NCI-H446 treated with DMSO at 0.1 percent for 48 hours (cell line): ENCODE measurements at regions not wholly inside any gene's neighbourhood (a gene's known extent, or its start where the extent isn't known, plus 50 kb on each side); places are given as distances from the start of the nearest gene placed in this dataset.
"Not testable (repeated sequence)": the region's sequence is repeated elsewhere in the genome, so short reads cannot be mapped to it uniquely, and the experiment has no call there.

Source experiments
- DNase-seq: peaks from one replicate; lab custom pipeline; 2025; lab: John Stamatoyannopoulos, UW

DNA sequence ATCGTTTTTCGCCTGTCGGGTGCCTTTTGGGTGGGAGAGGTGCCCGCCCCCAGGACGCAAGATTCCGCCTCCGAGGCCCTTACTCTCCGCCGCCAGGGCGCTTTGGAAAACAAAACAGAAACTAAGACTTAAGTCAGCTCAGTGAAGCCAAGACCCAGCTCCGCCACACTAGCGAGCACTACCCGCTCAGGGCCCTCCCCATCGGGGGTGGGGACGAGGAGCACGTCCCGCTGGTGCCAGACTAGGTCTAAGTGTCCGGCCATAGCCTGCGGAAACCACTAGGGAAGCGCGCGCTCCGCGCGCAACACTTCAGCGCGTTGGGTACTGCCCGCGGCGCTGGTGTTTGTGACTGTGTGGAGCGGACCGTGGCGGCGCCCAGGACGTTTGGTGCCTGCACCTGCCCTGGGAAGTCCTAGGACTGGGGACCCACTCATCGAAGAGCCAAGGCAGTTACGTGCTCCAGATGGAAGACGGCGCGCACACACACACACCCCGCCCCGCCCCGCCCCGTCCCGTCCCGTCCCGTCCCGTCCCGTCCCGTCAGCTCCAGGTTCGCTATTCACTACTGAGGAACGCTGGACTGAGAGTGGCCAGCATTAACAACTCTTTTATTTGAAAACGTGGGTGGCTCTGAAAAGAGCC is 57.6 kb upstream of the BOLA1 start:
- DNase-seq: not testable (repeated sequence)

DNA sequence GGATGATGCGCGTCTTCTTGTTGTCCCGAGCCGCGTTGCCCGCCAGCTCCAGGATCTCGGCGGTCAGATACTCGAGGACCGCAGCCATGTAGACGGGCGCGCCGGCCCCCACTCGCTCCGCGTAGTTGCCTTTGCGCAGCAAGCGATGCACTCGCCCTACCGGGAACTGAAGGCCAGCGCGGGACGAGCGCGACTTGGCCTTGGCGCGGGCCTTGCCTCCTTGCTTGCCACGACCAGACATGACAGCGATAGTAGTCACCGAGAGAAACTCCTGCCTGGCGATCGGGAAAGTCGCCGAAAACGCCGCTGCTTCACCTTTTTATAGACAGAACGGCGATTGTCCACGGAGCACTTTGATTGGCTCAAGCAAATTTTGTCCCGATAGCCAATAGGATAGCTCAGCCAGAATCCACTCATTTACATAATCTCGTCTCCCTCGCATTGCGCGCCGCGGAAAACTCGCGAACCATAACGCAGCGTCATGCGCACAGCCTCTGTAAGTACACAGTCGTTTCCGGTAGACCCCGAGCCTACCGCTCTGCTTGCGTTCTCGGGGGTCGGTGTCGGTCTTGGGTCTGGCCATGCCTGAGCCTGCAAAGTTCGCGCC is 56.8 kb upstream of the BOLA1 start:
- not testable (repeated sequence) for DNase-seq

DNA sequence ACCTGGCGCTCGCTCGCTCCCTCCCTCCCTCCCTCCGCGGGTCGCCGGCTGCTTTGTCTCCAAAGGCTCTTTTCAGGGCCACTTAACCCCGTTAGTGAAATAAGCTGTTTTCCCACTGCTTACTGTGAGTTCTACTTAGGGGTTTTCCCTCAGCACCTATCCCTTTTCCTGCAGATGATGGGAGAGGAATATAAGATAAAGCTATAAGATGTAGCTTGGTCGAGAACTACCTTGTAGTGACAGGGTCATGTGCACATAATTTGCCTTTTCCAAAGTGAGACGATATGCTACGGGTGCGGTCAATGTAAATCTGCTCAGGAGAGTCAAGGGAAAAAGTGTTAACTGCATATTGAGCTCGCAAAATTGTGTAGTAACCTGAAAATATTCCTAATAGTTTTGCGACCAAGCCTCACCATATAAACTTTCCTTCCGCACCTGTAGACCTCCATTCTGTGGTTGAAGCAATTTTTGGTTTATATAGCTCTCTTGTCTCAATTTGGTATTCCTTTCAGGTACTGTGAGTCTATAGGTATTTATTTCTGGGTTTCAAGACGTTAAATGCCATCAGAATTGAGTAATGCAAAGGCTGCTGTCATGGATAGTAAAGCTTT is 55.8 kb upstream of the BOLA1 start:
- no peak for DNase-seq

DNA sequence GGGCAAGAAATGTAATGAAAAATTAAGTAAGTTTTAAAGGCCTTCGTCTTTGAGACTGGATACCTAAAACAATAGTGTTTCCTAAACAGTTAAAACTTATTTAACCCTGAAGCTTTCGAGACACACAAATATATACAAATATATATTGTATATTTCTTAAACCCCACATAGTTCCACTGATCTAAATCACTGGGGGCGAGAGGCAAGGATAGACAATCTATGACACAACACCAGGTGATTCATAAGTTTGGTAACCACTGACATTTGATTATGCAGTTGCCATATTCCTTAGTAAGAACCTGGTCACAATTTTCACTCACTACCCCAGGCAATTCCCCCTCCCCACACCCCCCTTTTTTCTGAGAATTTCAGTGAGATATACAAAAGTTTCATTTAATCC is 55.3 kb upstream of the BOLA1 start:
- DNase-seq: no peak

DNA sequence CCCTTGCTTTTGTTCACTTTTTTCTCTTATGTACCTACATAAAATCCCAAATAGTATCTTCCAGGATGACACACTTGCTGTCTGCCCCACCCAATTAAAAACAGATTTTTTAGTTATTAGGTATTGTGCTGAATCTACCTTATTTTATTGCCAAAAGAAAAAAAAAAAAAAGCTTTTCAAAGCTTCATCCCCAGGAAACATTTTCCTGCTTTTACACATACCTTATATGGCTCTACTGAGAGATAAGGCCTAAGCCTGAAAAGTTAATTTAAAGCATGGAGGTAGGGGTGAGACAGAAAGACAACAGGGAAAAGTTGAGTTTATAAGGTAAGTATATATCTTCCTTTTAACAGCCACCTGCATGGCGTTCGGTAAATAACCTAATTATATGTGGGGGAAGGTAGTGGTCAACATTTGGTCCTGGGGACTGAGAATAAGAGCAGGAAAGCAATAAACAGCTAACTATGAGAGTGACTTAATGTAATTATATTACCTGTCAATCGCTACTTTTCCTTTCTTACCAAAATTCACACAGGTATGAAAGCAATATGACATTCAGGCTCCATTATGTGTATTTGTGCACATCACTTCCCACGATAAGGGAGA is 54.6 kb upstream of the BOLA1 start:
- DNase-seq: no peak

DNA sequence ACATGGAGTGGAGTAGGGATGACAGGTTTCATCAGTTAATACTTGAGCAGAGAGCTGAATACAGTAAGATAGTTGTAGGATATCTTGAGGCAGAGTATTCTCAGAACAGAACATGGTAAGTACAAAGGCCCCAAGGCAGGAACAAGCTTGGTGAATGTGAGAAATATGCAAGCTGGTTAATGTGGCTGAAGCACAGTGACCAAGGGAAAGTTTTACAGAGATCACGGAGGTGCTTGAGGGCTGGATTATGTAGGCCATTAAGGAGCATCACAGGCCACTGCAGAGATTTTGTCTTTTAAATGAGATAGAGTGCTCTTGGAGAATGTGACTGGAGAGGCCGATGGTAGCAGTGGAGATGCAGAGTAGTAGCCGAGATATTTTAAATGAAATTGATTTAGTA is 54.0 kb upstream of the BOLA1 start:
- DNase-seq: no peak

DNA sequence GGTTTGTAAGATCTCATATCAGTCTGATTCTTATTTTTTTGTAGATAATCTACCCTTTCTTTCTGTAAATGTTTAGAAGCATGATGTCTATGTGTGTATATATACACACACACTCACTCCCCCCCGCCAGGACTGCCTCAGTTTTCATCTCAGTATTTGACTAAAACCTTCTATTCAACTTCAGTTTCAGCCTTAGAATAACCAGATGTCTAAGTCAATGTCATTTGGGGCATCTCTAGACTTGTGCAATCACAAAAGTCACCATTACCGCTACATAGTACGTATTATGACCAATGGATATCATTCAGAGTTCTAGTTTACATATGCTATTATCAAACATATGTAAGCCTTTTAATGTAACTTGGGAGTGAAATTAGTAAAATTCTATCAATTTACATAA is 53.3 kb upstream of the BOLA1 start:
- no peak for DNase-seq

DNA sequence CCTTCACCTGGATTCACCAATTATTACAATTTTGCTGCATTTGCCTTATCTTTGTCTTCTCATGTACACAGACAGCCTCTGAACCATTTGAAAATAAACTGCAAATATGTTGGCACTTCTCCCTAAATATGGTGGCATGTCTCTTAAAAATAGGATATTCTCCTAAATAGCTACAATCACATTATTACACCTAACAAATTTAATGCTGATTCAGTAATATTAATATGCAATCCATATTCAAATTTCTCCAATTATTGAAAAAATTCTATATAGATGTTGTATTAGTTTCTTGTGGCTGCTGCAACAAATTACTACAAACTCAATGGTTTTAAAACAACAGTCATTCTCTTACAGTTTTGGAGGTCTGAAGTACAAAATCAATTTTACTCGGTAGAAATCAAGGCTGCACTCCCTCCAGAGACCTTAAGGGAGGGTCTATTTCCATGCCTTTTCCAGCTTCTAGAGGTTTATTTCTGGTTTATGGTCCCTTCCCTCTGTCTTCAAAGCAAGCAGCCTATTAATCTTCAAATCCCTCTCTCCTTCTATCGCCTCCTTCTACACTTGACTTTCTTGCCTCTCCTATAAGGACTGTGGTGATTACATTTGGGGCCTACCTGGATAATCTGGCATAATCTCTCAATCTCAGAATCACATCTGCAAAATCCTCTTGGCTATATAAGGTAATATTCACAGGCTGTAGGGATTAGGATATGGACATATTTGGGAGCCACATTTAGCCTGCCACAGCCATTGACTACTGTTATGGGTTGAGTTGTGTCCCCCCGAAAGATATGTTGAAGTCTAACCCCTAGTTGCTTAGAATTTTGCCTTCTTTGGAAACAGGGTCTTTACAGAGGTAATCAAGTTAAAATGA is 52.5 kb upstream of the BOLA1 start:
- DNase-seq: no peak

DNA sequence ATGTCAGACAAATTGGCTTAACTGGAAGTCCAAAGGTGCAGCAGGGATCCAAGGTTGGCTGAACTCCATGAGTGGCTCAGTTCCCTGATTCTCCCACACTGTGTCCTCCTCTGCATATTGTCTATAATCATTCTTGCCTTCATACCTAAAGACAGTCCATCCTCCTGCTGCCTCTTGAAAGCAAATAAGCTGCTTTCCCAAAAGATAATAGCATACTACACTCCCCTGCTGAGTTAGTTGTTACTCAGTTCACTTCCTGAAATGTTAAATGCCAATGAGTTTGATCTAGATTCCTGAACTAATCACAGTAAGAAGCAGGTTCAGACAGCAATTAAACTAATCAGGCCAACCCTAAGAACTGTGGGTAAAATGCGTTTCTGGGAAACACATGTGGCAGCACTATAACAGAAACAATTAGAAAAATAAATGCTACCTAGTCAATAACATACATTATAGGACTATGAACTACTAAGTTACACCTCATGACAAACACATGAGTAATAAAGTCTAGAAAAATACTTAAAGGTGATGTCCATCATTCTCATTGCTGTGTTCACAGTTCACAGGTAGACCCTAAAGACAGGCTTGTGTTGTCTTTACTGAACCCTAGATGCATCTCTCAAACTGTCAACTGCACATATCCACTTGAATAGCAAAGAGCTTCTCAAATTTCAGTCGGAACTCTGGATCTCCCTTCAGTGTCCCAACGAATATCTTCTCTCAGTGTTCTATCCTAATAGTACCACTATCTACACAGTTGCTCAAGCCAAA is 50.8 kb upstream of the BOLA1 start:
- peak; percentile 17 for DNase-seq

DNA sequence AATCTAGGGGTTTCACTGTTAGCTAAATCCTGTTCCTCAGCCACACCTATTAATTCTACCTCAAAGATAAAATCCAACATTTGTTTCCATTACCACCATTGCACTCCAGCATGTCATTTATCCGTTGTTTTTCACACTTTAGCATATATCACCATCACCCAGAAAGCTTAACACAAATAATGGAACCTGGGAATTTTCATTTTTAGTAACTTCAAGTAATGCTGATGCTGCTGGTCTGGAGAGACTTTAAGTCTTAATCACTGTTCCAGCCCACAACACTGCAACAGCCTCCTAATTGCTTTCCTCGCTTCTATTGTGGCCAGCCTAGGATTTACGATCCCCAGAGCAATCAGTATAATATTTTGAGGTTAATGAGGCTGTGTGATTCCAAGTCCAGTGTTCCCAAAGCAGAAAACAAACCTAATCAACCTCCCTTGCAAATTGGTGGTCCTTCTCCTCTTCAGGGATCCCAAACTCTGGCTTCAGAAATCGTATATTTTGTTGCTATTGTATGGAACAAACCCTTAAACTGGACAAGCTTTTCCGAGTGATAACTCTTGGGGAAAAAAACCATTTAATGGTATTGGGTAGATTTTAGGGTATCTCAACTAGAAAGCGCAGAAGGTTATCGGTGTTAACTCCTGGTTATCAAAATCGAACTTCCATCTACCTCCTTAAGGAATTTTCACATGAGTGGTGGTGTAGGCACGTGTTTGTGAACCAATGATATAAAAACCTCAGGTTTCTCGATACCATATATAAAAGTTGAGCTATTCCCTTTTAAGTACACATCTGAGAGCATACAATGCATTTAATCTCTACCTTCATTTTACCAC is 50.0 kb upstream of the BOLA1 start:
- no peak for DNase-seq
